ENCODE measurements at regions not wholly inside any gene's neighbourhood (a gene's known extent, or its start where the extent isn't known, plus 50 kb on each side); places are given as distances from the start of the nearest gene placed in this dataset.

DNA sequence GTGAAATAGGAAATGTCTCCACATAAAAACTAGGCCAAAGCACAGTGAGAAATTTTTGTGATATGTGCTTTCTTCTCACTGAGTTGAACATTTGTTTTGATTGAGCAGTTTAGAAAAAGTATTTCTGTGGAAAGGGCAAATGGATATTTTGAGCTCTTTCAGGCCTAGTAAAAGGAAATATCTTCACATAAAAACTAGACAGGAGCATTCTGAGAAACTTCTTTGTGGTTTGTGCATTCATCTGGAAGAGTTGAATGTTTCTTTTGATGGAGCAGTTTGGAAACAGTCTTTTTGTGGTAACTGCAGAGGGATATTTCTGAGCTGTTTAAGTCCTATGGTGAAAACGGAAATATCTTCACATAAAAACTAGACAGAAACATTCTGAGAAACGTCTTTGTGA lies 582.7 kb upstream of the ALG10B start:
- Histone ChIP-seq H3K4me1 (replicated peaks in 1 of 2; ENCODE audit: control insufficient read depth in 2 of 2, insufficient read depth in 2 of 2, low read length in 2 of 2) (no peaks in the 10 kb centered on the region), H3K9ac (ENCODE audit: insufficient read depth in 1 of 2, low read depth in 2 of 2, low read length in 2 of 2) (no peak overlapping the region), H3K27me3 (ENCODE audit: control insufficient read depth in 2 of 2, insufficient read depth in 2 of 2, low read length in 2 of 2) (no peaks in the 10 kb centered on the region), H2AFZ (ENCODE audit: low read depth, low read length) (no peak overlapping the region), H3K9me1 (ENCODE audit: control insufficient read depth, insufficient read depth, low read length) (no peaks in the 10 kb centered on the region), H3K79me2 (ENCODE audit: control insufficient read depth, insufficient read depth, low read length) (no peaks in the 10 kb centered on the region), H3K4me2 (ENCODE audit: insufficient read depth, low read length) (no peak overlapping the region), H3K4me3 (no peak overlapping the region), H3K9me3 (replicated peaks; ENCODE audit: control insufficient read depth, insufficient read depth, low read depth, low read length) (no peaks in the 10 kb centered on the region), H4K20me1 (replicated peaks; ENCODE audit: control insufficient read depth, insufficient read depth, low read length) (no peaks in the 10 kb centered on the region), H3K27ac (ENCODE audit: extremely low read depth, low read depth, low read length) (no peak overlapping the region), H3K36me3 (ENCODE audit: control insufficient read depth, insufficient read depth, low read length) (no peaks in the 10 kb centered on the region)
- in situ Hi-C loops (cut with MboI): no loop called here
- WGBS (ENCODE audit: insufficient coverage, low coverage, missing lambda C conversion rate): 0% methylated on average over 2 of the region's 2 CpGs
- no peak for TF ChIP-seq SRSF7 (optimal IDR thresholded peaks at IDR 0.05; ENCODE audit: low read depth, low read length)
- TF ChIP-seq NRF1 (conservative IDR thresholded peaks at IDR 0.05 in 1 of 2, IDR thresholded peaks at IDR 0.05 in 1 of 2): no peak
- TF ChIP-seq BRD9 (IDR thresholded peaks at IDR 0.05; ENCODE audit: low read depth, partially characterized antibody): no peak
- TF ChIP-seq KLF1 (tag; IDR thresholded peaks at IDR 0.05): no peak
- TF ChIP-seq NR2F6 (CRISPR knock-in tag; IDR thresholded peaks at IDR 0.05): no peak
- no peak for TF ChIP-seq TAF1 (IDR thresholded peaks at IDR 0.05; ENCODE audit: control insufficient read depth, extremely low read depth, insufficient read depth, low read length, severe bottlenecking)
- no peak for TF ChIP-seq HNRNPK (IDR thresholded peaks at IDR 0.05; ENCODE audit: low read depth, low read length, poor library complexity, severe bottlenecking)
- no peak for TF ChIP-seq TBP (optimal IDR thresholded peaks at IDR 0.05; ENCODE audit: low read depth, low read length)
- no peak for FAIRE-seq
- CTCF ChIA-PET (ENCODE audit: low intra/inter-chr PET ratio): no interaction called here
- no peak for DNase-seq (ENCODE audit: extremely low read depth in 1 of 4, low spot score in 3 of 4)
- no TSS peak for BruUV-seq (replicated peaks)
- POLR2A ChIA-PET: no interaction called here
- no peak for ATAC-seq
- intact Hi-C loops (cut with micrococcal nuclease): no loop called here

Data from K562 (cell line).